ENCODE measurements at regions not wholly inside any gene's neighbourhood (a gene's known extent, or its start where the extent isn't known, plus 50 kb on each side); places are given as distances from the start of the nearest gene placed in this dataset.

GRCh38 chr2:122307763-122308162 lies 552.3 kb downstream of the TSN start:
- Histone ChIP-seq H3K4me3 (no peak overlapping the region), H3K9me3 (no peaks in the 10 kb centered on the region), H3K27me3 (no peaks in the 10 kb centered on the region), H3K27ac (no peak overlapping the region), H3K4me1 (no peaks in the 10 kb centered on the region), H3K36me3 (no peaks in the 10 kb centered on the region)
- TF ChIP-seq CTCF (IDR thresholded peaks at IDR 0.05): no peak
- no peak for TF ChIP-seq POLR2A (IDR thresholded peaks at IDR 0.05)
- DNase-seq: no peak

DNA sequence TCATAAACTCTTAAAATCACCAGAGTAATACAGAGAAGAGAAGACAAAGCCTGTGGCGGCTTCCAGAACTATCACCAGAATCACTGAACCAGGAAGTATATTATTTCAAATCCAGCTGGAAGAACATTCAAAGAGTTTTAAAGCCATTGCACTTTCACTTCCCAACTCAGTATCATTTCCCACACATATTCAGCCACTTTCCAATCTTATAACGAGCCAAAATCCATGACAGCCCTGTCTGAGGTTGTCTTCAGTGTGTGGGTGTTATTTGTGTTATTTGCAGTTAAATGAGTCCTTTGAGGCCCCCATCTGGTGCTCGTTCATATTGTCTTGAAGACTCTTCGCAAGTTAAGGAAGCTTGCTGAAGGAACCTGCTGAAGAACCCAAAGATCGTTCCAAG lies 559.9 kb downstream of the TSN start:
- no peak for TF ChIP-seq POLR2A (IDR thresholded peaks at IDR 0.05)
- TF ChIP-seq CTCF (IDR thresholded peaks at IDR 0.05): no peak
- DNase-seq: no peak

DNA sequence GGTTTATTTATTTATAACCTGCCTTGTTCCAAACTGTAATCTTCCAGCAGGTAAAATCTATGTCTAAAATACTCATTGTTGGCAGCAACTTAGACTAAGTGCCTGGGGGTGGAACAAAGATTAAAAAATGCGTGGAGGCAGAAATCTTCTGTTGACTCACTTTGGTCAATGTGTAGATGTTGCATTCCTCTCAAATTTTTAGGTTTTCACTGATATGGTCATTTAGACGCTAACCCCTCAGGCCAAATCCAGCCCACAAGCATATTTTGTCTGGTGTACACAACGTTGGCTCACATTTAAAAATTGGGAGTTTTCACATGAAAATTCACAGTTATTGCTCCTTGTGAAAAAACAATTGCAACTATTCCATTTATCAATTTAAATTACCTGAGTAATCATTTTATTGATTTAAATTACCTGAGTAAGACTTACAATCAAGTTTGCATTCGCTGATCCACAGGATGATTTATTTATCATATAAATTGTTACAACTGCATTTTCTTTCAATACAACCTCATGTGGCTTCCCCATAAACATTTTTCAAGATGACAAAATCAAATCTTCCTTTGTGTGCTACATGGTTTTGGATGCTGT lies 564.2 kb downstream of the TSN start:
- Histone ChIP-seq H3K4me3 (no peak overlapping the region), H3K4me1 (no peaks in the 10 kb centered on the region), H3K27ac (no peak overlapping the region), H3K9me3 (no peaks in the 10 kb centered on the region), H3K36me3 (no peaks in the 10 kb centered on the region), H3K27me3 (no peaks in the 10 kb centered on the region)
- DNase-seq: no peak
- no peak for TF ChIP-seq CTCF (IDR thresholded peaks at IDR 0.05)
- TF ChIP-seq POLR2A (IDR thresholded peaks at IDR 0.05): no peak

More for the DNA sequence above, 559.9 kb downstream of the TSN start:
- Histone ChIP-seq H3K4me1 (no peaks in the 10 kb centered on the region), H3K27ac (no peak overlapping the region), H3K36me3 (no peaks in the 10 kb centered on the region), H3K4me3 (no peak overlapping the region), H3K27me3 (no peaks in the 10 kb centered on the region), H3K9me3 (no peaks in the 10 kb centered on the region)

- H3K27ac ChIP-seq: no peak overlapping the region
- H3K4me1 ChIP-seq: no peaks in the 10 kb centered on the region
- no peaks in the 10 kb centered on the region for H3K27me3 ChIP-seq
- H3K9me3 ChIP-seq: no peaks in the 10 kb centered on the region
- H3K4me3 ChIP-seq: no peak overlapping the region
- no peak for TF ChIP-seq POLR2A (IDR thresholded peaks at IDR 0.05)
- no peak for TF ChIP-seq CTCF (IDR thresholded peaks at IDR 0.05)
- no peaks in the 10 kb centered on the region for H3K36me3 ChIP-seq
- no peak for DNase-seq
Measured at GRCh38 chr2:122322815-122323214, 567.4 kb downstream of the TSN start.

GRCh38 chr2:122323927-122324326 lies 568.5 kb downstream of the TSN start:
- no peaks in the 10 kb centered on the region for H3K27me3 ChIP-seq
- H3K9me3 ChIP-seq: no peaks in the 10 kb centered on the region
- no peaks in the 10 kb centered on the region for H3K4me1 ChIP-seq
- H3K36me3 ChIP-seq: no peaks in the 10 kb centered on the region
- H3K27ac ChIP-seq: no peak overlapping the region
- TF ChIP-seq POLR2A (IDR thresholded peaks at IDR 0.05): no peak
- no peak for TF ChIP-seq CTCF (IDR thresholded peaks at IDR 0.05)
- no peak for DNase-seq
- H3K4me3 ChIP-seq: no peak overlapping the region

DNA sequence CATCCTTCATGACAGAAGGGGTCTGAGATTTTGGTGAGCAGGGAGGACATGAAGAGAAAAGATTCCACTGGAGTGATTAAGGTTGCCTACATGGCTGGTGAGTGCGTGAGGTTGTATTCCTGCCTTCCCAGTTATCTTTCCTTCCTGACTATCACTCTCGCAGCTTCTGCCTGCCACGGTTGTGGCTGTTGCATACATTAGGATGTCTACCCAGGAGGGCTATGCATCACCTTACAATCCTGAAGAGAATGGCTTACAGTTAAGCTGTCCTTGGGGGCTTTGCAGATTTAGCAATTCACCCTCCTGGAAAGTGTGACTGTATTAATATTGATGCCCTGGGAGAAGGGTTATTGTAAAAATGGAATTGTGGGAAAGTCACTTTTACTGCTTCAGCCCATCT lies 571.0 kb downstream of the TSN start:
- H3K36me3 ChIP-seq: no peaks in the 10 kb centered on the region
- H3K4me1 ChIP-seq: no peaks in the 10 kb centered on the region
- DNase-seq: no peak
- TF ChIP-seq POLR2A (IDR thresholded peaks at IDR 0.05) (no peak), CTCF (IDR thresholded peaks at IDR 0.05) (no peak)
- H3K27me3 ChIP-seq: no peaks in the 10 kb centered on the region
- H3K4me3 ChIP-seq: no peak overlapping the region
- no peak overlapping the region for H3K27ac ChIP-seq
- H3K9me3 ChIP-seq: no peaks in the 10 kb centered on the region

Measured in Peyer's patch (tissue), 4 donors.